ENCODE measurements at regions not wholly inside any gene's neighbourhood (a gene's known extent, or its start where the extent isn't known, plus 50 kb on each side); places are given as distances from the start of the nearest gene placed in this dataset.
A peak's percentile ranks its signal among the peaks of the same experiment; 100 is the strongest.

DNA sequence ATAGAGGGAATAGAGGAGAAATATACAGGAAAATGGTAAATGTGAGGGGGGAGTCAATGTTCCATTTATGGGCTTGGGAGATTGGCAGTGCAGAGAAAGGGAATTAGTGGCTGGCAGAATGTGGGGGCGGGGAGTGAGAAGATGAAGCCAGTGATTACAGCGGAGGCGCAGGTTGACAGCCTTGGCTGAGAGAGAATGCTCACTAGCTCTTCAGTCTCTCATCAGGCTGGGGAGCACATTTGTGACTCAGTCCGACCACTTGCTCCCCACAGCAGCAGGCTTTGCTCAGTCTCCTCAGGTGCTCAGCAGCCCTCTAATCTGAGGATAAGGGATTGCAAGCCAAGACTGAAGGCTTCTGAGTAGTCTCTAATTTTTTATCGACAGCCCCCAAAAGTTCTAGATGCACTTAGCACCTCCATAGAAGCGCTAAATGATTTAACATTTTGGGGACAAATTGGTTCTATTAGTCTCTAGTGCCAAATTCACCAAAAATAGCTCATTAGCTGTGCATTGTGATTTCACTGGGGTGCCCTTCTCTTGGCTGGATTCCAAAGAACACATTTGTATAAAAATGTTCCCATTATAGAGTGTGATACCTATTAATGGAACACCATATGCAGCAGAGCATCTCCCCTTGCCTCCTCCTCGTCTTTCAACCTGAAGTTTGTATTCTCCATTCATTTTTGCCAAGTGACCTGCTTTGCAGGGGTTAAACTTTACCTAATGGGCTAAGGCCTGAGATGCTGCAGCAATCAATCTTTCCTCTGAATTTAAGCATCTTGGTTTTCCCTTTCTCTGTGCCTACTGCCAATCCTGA lies 191.8 kb downstream of the ZNF326 start:
- DNase-seq (no peak), ATAC-seq (no peak)
- Mint-ChIP-seq H3K27me3 (peaks cover 7% of the 10 kb centered on the region), H3K9me3 (no peaks in the 10 kb centered on the region), H3K4me3 (no peak overlapping the region), H3K27ac (no peak overlapping the region), H3K4me1 (no peaks in the 10 kb centered on the region)

DNA sequence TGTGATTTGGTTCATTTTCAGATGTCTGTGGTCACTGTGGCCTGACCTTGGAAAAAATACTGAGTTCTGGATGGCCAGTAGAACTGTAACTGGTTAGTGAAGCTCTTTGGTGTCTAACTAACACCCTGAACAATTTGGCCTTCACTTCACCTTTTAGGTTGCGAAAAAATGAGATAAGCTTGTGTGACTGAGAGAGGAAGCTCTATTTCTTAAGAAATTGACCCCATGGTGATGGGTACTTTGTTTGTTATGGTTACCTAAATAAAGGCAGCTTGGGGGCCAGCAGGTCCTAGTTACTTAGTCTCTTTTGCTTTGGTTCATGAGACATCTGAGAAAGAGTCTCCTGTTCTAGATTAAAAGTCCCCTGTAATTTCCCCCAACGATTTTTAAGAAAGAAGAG lies 181.6 kb downstream of the ZNF326 start:
- ATAC-seq (no peak), DNase-seq (no peak)
- H3K27me3 Mint-ChIP-seq: peaks cover 7% of the 10 kb centered on the region
- H3K9me3 Mint-ChIP-seq: no peaks in the 10 kb centered on the region
- no peaks in the 10 kb centered on the region for H3K4me1 Mint-ChIP-seq
- no peak overlapping the region for H3K27ac Mint-ChIP-seq
- H3K4me3 Mint-ChIP-seq: no peak overlapping the region

DNA sequence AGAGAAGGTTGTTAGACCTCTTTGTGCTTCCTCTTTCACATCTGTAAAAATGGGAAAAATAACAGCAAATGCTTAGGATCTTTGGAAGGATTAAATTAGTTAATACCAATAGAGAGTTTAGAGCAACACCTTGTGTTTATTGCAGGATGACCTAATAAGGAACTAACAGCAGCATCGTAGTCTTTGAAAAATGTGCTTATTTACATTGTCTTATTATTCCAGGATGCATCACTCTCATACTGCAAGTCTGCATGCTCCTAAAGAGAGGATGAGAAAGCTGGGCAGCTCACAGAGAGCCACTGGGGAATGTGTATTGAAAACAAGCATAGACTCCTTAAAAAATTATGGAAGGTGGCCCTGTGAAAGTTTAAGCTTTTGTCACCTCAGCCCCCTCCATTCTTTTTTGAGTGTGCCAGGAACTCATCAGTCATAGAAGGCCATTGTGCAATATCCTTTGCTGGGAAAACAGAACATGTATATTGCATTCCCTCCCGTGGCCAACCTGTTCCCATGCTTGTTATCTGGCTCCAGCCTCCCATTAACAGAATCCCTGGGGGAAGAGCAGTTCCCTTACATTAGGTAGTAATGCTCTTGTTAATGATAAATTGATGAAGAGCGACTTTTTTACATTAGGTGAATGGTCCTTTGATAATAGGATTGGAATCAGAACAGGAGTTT lies 180.7 kb downstream of the ZNF326 start:
- H3K27ac Mint-ChIP-seq: no peak overlapping the region
- ATAC-seq (no peak), DNase-seq (no peak)
- no peaks in the 10 kb centered on the region for H3K9me3 Mint-ChIP-seq
- no peak overlapping the region for H3K4me3 Mint-ChIP-seq
- peaks cover 7% of the 10 kb centered on the region for H3K27me3 Mint-ChIP-seq
- H3K4me1 Mint-ChIP-seq: no peaks in the 10 kb centered on the region

DNA sequence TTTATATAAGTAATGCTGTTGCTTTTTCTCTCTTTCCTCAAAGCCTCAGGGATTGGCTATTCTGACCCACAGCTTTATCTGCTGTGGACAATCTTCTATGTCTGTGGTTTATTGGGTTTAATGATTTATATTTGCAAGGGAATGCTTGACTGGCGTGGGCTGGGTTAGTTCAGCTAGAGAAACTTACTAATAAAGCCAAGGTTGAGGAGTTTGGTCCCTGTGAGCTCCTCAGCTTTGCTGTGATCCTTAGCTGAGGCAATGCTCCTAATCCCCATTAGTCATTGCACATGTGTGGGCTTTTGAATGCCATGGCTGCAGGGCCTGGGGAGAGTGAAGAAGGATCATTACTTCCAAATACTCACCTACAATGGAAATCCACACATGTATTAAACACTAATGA lies 179.3 kb downstream of the ZNF326 start:
- Mint-ChIP-seq H3K4me1 (no peaks in the 10 kb centered on the region), H3K9me3 (peaks cover 0 to 8% of the 10 kb centered on the region in 2 donors), H3K27ac (no peak overlapping the region), H3K4me3 (no peak overlapping the region), H3K27me3 (peaks cover 7% of the 10 kb centered on the region)
- ATAC-seq (no peak), DNase-seq (no peak)

DNA sequence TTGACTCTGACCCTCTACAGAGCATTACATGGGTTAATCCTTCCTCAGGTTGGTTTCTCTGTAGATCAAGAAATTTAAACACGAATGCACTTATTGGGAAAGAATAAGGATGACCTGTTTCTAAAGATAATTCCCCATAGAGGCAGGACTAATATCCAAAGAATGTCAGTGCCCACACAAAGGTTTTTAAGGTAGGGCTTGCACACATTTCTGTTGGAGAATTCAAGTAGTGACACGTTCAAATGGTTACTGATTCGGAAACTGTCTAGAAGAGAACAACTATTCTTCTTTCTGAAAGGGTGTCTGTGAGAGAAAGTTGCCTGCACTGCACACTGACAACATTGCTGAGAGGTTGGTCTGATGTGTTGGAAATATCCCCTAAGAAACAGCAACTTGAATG lies 167.3 kb downstream of the ZNF326 start:
- Mint-ChIP-seq H3K9me3 (peaks cover 0 to 5% of the 10 kb centered on the region in 2 donors), H3K4me1 (no peaks in the 10 kb centered on the region), H3K27ac (no peak overlapping the region), H3K27me3 (peaks cover 26% of the 10 kb centered on the region), H3K4me3 (no peak overlapping the region)
- no peak for DNase-seq
- ATAC-seq: no peak

DNA sequence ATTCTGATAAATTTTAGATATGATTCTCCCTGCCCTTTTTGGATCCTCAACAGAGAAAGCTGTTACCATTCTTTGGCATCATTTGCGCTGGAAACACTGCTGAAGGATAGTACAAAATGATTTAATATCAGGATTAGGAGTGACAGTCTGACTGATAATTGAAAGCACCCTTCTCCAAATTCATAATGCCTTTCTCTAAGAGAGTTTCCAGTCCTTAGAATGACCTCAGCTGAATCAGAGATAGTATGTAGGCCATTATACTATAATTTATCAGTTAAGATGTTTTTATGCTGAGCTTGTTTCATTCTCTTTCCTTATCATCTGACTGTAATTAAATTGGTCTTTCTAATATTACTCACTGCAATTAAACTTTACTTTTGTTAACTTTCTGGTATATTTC lies 166.7 kb downstream of the ZNF326 start:
- peaks cover 0 to 2% of the 10 kb centered on the region in 2 donors for H3K9me3 Mint-ChIP-seq
- H3K4me3 Mint-ChIP-seq: no peak overlapping the region
- ATAC-seq: no peak
- H3K27me3 Mint-ChIP-seq: peaks cover 29% of the 10 kb centered on the region
- no peak overlapping the region for H3K27ac Mint-ChIP-seq
- no peak for DNase-seq
- no peaks in the 10 kb centered on the region for H3K4me1 Mint-ChIP-seq

DNA sequence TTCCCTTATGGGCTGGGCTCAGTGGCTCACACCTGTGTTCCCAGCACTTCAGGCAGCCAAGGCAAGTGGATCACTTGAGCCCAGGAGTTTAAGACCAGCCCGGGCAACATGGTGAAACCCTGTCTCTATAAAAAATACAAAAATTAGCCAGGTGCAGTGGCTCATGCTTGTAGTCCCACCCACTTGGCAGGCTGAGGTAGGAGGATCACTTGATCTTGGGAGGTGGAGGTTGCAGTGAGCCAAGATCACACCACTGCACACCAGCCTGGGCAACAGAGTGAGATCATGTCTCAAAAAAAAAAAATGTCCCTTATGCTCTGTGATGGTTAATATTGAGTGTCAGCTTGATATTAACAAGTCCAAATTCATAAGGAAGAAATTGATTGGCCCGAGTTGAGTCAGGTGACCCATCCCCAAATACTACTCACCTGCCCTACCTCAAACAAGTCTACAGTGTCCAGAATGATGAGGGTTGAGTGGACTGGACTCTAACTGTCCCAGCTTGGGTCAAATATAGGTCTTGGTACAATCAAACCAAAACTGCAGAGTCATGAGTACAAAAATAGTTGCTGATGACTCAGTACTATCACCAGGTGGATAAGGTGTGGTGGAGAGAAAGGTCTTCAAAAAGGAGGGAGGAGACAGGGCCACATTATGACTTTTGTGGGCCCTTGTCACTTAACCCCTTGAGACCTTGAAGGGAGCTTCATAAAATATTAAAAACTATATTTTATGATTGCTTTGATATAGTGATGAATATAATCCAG lies 161.0 kb downstream of the ZNF326 start:
- Mint-ChIP-seq H3K27me3 (peaks cover 30% of the 10 kb centered on the region), H3K4me1 (no peaks in the 10 kb centered on the region), H3K9me3 (peaks cover 9 to 22% of the 10 kb centered on the region in 2 donors), H3K27ac (no peak overlapping the region), H3K4me3 (no peak overlapping the region)
- ATAC-seq (no peak), DNase-seq (no peak)

DNA sequence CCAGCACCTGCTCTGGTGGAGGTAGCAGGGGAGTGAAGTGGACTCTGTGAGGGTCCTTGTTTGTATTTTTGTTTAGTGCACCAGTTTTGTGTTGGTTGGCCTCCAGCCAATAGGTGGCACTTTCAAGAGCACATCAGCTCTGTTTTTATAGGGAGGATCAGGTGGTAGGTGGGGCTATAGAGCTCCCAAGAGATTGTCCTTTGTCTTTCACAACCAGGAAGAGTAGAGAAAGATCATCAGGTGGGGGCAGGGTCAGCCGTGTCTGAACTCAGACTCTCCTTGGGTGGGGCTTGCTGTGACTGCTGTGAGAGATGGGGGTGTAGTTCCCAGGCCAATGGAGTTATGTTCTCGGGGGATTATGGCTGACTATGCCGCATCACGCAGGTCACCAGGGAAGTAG lies 159.8 kb downstream of the ZNF326 start:
- DNase-seq (no peak), ATAC-seq (no peak)
- peaks cover 26% of the 10 kb centered on the region for H3K27me3 Mint-ChIP-seq
- no peak overlapping the region for H3K4me3 Mint-ChIP-seq
- H3K4me1 Mint-ChIP-seq: no peaks in the 10 kb centered on the region
- peak overlapping the region in 1 of 2 donors; percentile 38 for H3K27ac Mint-ChIP-seq
- peaks cover 9 to 22% of the 10 kb centered on the region in 2 donors for H3K9me3 Mint-ChIP-seq

DNA sequence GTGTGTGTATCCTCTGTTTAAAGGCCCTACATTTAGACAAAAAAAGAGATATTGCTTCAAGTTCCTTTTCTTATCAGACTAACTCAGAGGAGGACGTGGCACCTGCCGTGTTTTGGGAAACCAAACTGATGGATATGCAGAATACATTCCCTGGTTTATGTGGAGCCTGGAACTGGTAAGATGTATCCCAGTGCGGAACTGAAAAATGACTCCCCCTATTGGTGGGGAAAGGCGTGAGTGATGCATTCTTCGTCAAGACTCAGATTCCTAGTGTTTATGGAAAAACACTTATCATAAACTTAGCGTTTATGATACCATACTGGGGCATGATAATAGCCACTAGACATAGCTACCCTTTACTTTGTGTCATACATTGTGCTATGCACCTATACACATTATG lies 154.2 kb downstream of the ZNF326 start:
- no peak for ATAC-seq
- H3K27me3 Mint-ChIP-seq: peaks cover 4% of the 10 kb centered on the region
- no peaks in the 10 kb centered on the region for H3K4me1 Mint-ChIP-seq
- no peak for DNase-seq
- H3K27ac Mint-ChIP-seq: no peak overlapping the region
- H3K4me3 Mint-ChIP-seq: no peak overlapping the region
- H3K9me3 Mint-ChIP-seq: peaks cover 9 to 22% of the 10 kb centered on the region in 2 donors

DNA sequence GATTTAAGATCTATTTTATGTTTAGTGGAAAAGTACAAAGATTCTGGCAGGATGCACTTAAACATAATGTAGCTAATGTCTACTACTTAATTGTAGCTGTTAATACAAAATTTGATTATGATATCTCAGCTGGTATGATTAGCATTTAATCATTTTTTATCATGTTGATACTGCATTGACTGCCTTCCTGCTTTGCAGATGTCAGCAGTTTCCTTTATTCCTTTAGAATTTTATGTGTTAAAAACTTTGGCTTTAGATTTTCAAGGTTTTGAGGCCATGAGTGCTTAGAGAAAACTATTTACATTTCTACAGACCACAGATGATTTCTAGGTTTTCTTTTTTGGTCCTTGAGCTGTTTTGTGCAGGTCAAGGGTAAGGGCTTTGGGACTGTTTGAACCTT lies 152.2 kb downstream of the ZNF326 start:
- no peak for ATAC-seq
- Mint-ChIP-seq H3K4me1 (no peaks in the 10 kb centered on the region), H3K27ac (no peak overlapping the region), H3K4me3 (no peak overlapping the region), H3K27me3 (no peaks in the 10 kb centered on the region), H3K9me3 (peaks cover 7 to 10% of the 10 kb centered on the region in 2 donors)
- DNase-seq: no peak

DNA sequence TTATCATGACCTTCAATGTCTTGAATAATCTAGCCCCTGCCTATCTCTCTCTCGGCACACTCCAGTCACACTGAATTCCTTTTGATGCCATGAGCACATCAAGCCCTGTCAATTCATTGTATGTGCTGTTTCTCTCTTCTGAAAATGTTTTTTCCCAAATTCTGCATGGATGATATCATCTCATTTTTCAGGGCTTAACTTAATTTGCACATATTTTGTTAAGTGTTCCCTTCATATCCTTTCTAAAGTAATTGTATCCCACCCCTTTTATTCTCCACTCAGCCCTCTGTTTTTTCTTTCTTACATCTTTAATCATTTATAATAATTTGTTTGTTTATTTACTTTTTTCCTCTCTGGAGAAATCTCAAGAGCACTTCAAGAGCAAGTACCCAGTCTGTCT lies 149.9 kb downstream of the ZNF326 start:
- DNase-seq (no peak), ATAC-seq (no peak)
- H3K4me1 Mint-ChIP-seq: no peaks in the 10 kb centered on the region
- no peaks in the 10 kb centered on the region for H3K27me3 Mint-ChIP-seq
- H3K27ac Mint-ChIP-seq: no peak overlapping the region
- no peak overlapping the region for H3K4me3 Mint-ChIP-seq
- peaks cover 10 to 11% of the 10 kb centered on the region in 2 donors for H3K9me3 Mint-ChIP-seq

DNA sequence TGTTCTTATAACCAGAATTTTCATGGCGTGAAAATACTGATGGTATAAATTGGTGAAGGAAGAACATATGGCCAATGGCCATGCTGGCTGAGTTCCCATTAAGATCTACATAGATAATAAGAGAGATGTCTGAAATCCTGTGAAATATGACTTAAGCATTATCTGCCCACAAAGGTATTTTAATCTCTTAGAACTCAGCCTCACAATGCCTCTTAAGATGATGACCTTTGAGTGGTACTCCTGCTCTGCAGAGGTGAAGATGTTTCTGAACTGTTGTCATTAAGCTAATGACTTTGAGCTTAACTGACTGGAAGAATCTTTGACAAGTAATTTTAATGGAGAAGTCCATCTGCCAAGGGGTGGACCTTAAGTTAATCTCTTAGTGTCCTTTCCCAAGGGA lies 148.7 kb downstream of the ZNF326 start:
- H3K9me3 Mint-ChIP-seq: peaks cover 10 to 11% of the 10 kb centered on the region in 2 donors
- DNase-seq: no peak
- no peaks in the 10 kb centered on the region for H3K27me3 Mint-ChIP-seq
- no peak overlapping the region for H3K27ac Mint-ChIP-seq
- no peak overlapping the region for H3K4me3 Mint-ChIP-seq
- ATAC-seq: no peak
- H3K4me1 Mint-ChIP-seq: no peaks in the 10 kb centered on the region

DNA sequence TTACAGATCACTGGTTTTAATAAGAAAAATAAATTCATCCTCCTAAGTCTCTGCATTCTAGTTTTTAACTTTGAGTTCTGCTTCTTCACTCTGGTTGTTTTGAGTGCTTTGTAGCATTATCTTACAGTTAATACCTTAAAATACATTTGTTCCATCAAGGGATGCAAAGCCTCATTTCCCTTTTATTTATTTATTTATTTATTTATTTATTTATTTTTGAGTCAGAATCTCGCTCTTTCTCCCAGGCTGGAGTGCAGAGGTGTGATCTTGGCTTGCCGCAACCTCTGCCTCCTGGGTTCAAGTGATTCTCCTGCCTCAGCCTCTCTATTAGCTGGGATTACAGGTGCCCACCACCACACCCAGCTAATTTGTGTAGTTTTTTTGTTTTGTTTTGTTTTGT lies 147.8 kb downstream of the ZNF326 start:
- no peak for DNase-seq

DNA sequence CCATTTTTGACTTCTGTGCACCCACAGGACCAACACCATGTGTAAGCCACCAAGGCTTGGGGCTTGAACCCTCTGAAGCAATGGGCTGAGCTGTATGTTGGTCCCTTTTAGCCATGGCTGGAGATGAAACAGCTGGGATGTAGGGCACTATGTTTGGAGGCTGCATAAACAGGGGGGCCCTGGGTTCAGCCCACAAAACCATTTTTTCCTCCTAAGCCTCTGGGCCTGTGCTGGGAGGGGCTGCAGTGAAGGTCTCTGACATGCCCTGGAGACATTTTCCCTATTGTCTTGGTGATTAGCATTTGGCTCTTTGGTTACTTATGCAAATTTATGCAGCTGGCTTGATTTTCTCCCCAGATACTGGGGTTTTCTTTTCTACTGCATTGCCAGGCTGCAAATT lies 144.9 kb downstream of the ZNF326 start:
- H3K9me3 Mint-ChIP-seq: peaks cover 10 to 11% of the 10 kb centered on the region in 2 donors
- H3K4me1 Mint-ChIP-seq: no peaks in the 10 kb centered on the region
- DNase-seq: no peak
- ATAC-seq: no peak
- H3K27me3 Mint-ChIP-seq: no peaks in the 10 kb centered on the region
- no peak overlapping the region for H3K4me3 Mint-ChIP-seq
- H3K27ac Mint-ChIP-seq: no peak overlapping the region

More for the DNA sequence above, 147.8 kb downstream of the ZNF326 start:
- Mint-ChIP-seq H3K27ac (no peak overlapping the region), H3K4me3 (no peak overlapping the region), H3K27me3 (no peaks in the 10 kb centered on the region), H3K4me1 (no peaks in the 10 kb centered on the region), H3K9me3 (peaks cover 10 to 11% of the 10 kb centered on the region in 2 donors)
- ATAC-seq: no peak

DNA sequence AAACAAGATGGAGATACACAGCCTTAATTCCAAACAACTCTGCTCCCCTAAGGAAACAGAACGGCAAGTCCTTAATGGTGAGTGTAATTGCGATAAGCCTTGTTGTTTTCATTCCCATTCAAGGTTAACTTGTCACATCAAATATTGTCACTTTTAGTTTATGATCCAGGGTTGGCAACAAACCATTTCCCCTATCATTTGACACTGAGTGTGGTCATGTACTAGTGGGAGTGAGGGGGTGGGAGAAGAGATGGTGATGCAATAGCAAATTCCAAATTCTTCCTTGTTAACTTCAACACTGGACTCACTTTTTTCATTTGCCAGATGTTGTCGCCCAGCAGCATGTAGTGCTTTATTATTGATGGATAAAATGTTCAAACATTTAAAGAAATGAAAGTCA lies 140.4 kb downstream of the ZNF326 start:
- DNase-seq (no peak), ATAC-seq (no peak)
- Mint-ChIP-seq H3K4me3 (no peak overlapping the region), H3K9me3 (peaks cover 3 to 4% of the 10 kb centered on the region in 2 donors), H3K4me1 (no peaks in the 10 kb centered on the region), H3K27ac (no peak overlapping the region), H3K27me3 (peaks cover 27% of the 10 kb centered on the region)
